A673 (cell line): ENCODE measurements at regions not wholly inside any gene's neighbourhood (a gene's known extent, or its start where the extent isn't known, plus 50 kb on each side); places are given as distances from the start of the nearest gene placed in this dataset.

Experiments used
- BruUV-seq: library from RNA; stranded (reverse); fragments of 400-500 nt; replicated peaks from 2 replicates; lab custom pipeline; 2021; lab: Mats Ljungman, UMichigan
- CTCF ChIA-PET: fragments of 300-600 bp; sonication (Branson Sonifier 250); formaldehyde crosslinking; loops from one replicate; lab custom pipeline; 2022; ENCODE audit warnings: antibody characterized with exemption; lab: Charles Lee
- POLR2A ChIA-PET: fragments of 300-600 bp; sonication (Branson Sonifier 250); formaldehyde crosslinking; loops from one replicate; lab custom pipeline; 2022; ENCODE audit warnings: antibody characterized with exemption; ENCODE audit not compliant: low non-redundant PET; lab: Charles Lee
- DNase-seq: peaks from one replicate; pipeline ENCODE4 v3.0.0-alpha.2; 2015; ENCODE audit warnings: low spot score
- H3K27ac ChIP-seq: fragments of 200-600 bp; sonication (generic); 2 replicates; pipeline ENCODE4 v1.5.1; 2016; ENCODE audit warnings: mixed run types, low read depth, mild to moderate bottlenecking, mixed read lengths, antibody characterized with exemption, low read length; ENCODE audit not compliant: poor library complexity, severe bottlenecking
- H3K27me3 ChIP-seq: fragments of 200-600 bp; sonication (generic); replicated peaks from 2 replicates; pipeline ENCODE4 v1.6.1; 2017; ENCODE audit warnings: mixed run types, low read depth, mild to moderate bottlenecking, mixed read lengths, antibody characterized with exemption, low read length; ENCODE audit not compliant: insufficient read depth, poor library complexity
- H3K36me3 ChIP-seq: fragments of 200-600 bp; sonication (generic); 2 replicates; pipeline ENCODE4 v1.6.1; 2016; ENCODE audit warnings: mixed run types, mild to moderate bottlenecking, mixed read lengths, antibody characterized with exemption, low read length; ENCODE audit not compliant: insufficient read depth, poor library complexity, severe bottlenecking
- H3K4me1 ChIP-seq: fragments of 200-600 bp; sonication (generic); 2 replicates; pipeline ENCODE4 v1.6.1; 2017; ENCODE audit warnings: mixed run types, mild to moderate bottlenecking, mixed read lengths, antibody characterized with exemption, low read length; ENCODE audit not compliant: insufficient read depth, poor library complexity, severe bottlenecking
- H3K4me3 ChIP-seq: fragments of 200-600 bp; sonication (generic); 2 replicates; pipeline ENCODE4 v1.5.1; 2016; ENCODE audit warnings: low read depth, mixed run types, mild to moderate bottlenecking, mixed read lengths, low read length; ENCODE audit not compliant: poor library complexity, severe bottlenecking
- H3K9me3 ChIP-seq: fragments of 200-600 bp; sonication (generic); 2 replicates; pipeline ENCODE4 v1.6.1; 2016; ENCODE audit warnings: mixed run types, low read depth, mild to moderate bottlenecking, mixed read lengths, antibody characterized with exemption, low read length; ENCODE audit not compliant: poor library complexity, severe bottlenecking
- CTCF ChIP-seq: fragments of 300-800, 200-600 bp; sonication (generic); conservative IDR thresholded peaks from 2 replicates; pipeline ENCODE4 v1.5.1; 2017; ENCODE audit warnings: low read depth, mild to moderate bottlenecking, antibody characterized with exemption, low read length, moderate library complexity, mixed read lengths
- EZH2 ChIP-seq: fragments of 200-600 bp; sonication (generic); IDR thresholded peaks from 2 replicates; pipeline ENCODE4 v1.6.1; 2017; ENCODE audit warnings: borderline replicate concordance, low read depth, mild to moderate bottlenecking, mixed read lengths, antibody characterized with exemption, low read length; ENCODE audit not compliant: poor library complexity, severe bottlenecking
- intact Hi-C: fragments of 100-400 bp; cut with micrococcal nuclease; formaldehyde crosslinking; loops from one replicate; pipeline ENCODE4 v1.10.0; 2022; ENCODE audit not compliant: unreplicated experiment

DNA sequence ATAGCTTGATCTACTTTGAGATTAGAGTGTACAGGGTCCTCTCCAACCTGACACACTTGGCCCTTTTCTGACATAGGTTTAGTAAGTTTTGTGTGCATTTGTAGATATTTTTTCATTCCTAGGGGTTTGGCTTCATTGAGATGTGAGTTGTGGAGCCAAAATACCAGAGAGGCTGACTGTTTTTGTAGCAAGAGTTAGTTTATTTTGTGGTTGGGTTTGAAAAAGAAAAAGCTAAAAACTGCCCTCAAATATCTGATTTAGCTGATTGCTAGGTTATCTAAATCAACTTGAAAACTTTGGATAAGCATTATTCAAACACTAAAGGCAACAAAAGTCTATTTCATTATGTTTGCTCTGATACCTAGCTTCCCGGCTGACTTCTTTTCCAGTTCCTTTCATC, 164.7 kb upstream of the CENPW start:
- POLR2A ChIA-PET = no interaction called here
- H3K27ac ChIP-seq = no peak overlapping the region
- H3K27me3 ChIP-seq = no peaks in the 10 kb centered on the region
- CTCF ChIA-PET = no interaction called here
- H3K9me3 ChIP-seq = no peaks in the 10 kb centered on the region
- no peak overlapping the region for H3K4me3 ChIP-seq
- no peaks in the 10 kb centered on the region for H3K4me1 ChIP-seq
- intact Hi-C loops = no loop called here
- DNase-seq = no peak
- no peaks in the 10 kb centered on the region for H3K36me3 ChIP-seq
- no TSS peak for BruUV-seq
- TF ChIP-seq CTCF = no peak
- TF ChIP-seq EZH2 = no peak

DNA sequence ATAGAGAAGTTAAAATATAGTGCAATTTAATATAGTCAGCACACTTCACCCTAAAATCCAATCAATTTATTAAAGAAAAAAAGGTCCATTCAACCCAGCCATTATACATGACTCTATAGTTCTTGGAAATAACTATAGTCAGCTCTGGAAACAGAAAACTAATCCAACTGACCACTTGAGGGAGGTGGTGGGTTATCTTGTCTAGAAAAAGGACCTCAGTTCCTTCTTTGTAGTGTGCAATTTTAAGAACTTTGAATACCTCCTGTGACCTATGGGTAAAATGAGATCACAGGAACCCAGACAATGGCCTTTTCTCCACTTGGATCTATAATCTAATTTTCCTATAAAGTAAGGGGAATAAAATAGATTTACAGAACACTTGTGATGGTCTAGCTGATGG, 163.6 kb upstream of the CENPW start:
- intact Hi-C loops = no loop called here
- Histone ChIP-seq H3K27me3 (no peaks in the 10 kb centered on the region), H3K4me3 (no peak overlapping the region), H3K27ac (no peak overlapping the region), H3K9me3 (no peaks in the 10 kb centered on the region), H3K36me3 (no peaks in the 10 kb centered on the region), H3K4me1 (no peaks in the 10 kb centered on the region)
- peak; percentile 30 for DNase-seq
- POLR2A ChIA-PET = no interaction called here
- CTCF ChIA-PET = no interaction called here
- TF ChIP-seq CTCF (peak; percentile 42; the same call in 1 of the 2 replicates), EZH2 (no peak)
- no TSS peak for BruUV-seq

GRCh38 chr6:126180585-126180984, 159.3 kb upstream of the CENPW start:
- Histone ChIP-seq H3K4me1 (no peaks in the 10 kb centered on the region), H3K4me3 (no peak overlapping the region), H3K9me3 (no peaks in the 10 kb centered on the region), H3K27ac (no peak overlapping the region), H3K36me3 (no peaks in the 10 kb centered on the region), H3K27me3 (no peaks in the 10 kb centered on the region)
- TF ChIP-seq CTCF = no peak
- no peak for TF ChIP-seq EZH2
- DNase-seq = no peak
- ChIA-PET POLR2A (no interaction called here), CTCF (no interaction called here)
- BruUV-seq = no TSS peak
- intact Hi-C loops = no loop called here
